ENCODE measurements at regions not wholly inside any gene's neighbourhood (a gene's known extent, or its start where the extent isn't known, plus 50 kb on each side); places are given as distances from the start of the nearest gene placed in this dataset.

GRCh38 chr4:95910749-95911148 is 70.9 kb downstream of the PDHA2 start:
- TF ChIP-seq CTCF (conservative IDR thresholded peaks at IDR 0.05; ENCODE audit: low read depth, low read length), result no peak
- no peak for TF ChIP-seq EZH2 (IDR thresholded peaks at IDR 0.05; ENCODE audit: borderline replicate concordance, low read depth, low read length, poor library complexity, severe bottlenecking)

All from A673 (cell line).